CD1c-positive myeloid dendritic cell (primary cell): ENCODE measurements at regions not wholly inside any gene's neighbourhood (a gene's known extent, or its start where the extent isn't known, plus 50 kb on each side); places are given as distances from the start of the nearest gene placed in this dataset.

Source experiments
- DNase-seq: peaks from one replicate; pipeline ENCODE4 v3.0.0-alpha.2; 2016; ENCODE audit errors: extremely low spot score

DNA sequence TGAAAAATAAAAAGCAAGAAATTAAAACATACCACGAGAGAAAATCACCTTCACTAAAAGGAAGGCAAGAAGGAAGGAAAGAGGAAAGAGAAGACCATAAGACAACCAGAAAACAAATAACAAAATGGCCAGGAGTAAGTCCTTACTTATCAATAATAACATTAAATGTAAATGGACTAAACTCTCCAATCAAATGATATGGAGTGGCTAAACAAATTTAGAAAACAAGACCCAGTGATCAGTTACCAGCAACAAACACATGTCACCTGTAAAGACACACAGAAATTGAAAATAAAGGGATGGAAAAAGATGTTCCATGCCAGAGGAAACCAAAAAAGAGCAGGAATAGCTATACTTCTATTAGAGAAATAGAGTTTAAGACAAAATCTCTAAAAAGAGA is 85.0 kb upstream of the SLC38A4 start:
- no peak for DNase-seq

DNA sequence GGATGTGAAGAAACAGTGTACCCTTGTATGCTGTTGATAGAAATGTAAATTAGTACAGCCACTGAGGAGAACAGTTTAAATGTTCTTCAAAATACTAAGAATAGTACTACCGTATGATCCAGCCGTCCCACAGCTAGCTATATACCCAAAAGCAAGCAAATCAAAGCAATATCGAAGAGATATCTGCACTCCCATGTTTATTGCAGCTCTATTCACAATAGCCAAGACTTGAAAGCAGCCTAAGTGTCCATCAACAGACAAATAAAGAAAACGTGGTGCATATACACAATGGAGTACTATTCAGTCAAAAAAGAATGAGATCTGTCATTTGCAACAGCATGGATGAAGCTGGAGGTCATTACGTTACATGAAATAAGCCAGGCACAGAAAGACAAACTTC is 88.5 kb upstream of the SLC38A4 start:
- DNase-seq = no peak

DNA sequence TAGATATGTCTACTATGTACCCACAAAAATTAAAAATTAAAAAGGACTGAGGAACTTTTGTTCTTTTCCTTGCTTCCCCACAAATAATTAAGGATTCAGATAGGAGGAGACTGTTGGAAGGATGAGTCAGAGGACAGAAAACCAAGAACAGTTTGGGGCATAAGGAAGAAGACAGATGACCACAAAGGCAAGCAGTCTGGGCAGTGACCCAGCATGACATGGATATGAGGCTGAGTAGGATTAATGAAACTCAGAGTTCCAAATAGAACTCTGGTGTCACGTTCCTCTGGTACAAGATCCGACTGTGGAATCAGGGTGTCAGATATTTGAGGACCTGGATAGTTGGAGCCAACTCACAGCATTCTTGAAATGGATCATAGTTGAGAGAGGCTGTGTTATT is 89.3 kb upstream of the SLC38A4 start:
- no peak for DNase-seq

DNA sequence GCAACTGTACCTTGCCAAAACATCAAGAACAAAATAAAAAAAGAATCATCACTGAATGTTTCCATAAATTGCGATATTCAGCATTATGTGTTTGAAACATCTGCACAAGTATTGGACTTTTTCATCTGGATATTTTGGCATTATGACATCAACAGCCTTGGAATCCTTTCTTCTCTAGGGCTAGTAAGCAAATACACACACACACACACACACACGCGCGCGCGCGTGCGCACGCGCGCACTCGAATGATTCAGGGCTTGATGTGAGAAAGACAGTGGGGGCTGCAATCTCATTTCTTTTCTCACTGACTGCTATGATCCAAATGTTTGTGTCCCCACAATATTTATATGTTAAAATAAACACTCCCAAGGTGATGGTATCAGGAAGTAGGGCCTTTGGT is 90.0 kb upstream of the SLC38A4 start:
- no peak for DNase-seq

DNA sequence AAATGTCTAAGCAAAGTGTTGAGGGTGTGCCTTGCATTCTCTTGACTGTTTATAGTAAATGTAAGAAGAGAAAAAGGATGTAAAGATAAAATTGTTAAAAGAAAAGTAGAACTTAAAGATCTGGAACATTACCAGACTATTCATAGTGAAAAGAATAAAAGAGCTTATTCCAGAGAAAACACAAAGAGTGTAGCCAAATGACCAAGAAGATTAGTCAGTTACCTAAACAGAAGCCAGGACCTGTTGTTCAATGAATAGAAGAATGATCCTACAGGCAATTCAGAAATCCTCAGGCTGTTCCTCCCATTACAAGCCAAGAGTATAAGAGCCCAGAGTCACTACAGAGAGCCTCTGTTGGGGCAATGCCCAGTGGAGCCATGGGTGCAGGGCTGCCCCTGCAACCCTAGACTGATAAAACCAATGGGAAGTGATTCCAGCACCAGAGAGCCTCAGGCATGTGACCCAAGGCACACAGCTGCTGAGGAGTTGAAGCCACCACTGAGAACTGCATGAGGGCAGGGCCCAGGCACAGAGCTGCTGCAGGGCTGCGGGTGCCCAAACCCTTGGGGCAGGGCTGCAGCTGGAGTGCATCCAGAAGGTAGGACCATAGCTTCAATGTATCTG is 91.1 kb upstream of the SLC38A4 start:
- no peak for DNase-seq

DNA sequence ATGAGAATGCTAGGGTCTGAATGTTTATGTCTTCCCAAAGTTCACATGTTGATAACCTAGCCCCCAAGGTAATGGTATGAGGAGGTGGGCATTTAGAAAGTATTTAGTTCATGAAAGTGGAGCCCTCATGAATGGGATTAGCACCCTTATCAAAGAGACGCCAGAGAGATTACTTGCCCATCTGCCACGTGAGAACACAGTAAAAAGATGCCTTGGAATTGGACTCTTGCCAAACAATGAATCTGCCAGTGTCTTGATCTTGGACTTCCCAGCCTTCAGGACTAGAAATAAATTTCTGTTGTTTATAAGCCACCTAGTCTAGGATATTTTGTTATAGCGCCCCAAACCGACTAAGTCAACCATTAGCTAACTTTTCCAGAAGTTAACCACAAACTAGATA is 92.0 kb upstream of the SLC38A4 start:
- DNase-seq = no peak

DNA sequence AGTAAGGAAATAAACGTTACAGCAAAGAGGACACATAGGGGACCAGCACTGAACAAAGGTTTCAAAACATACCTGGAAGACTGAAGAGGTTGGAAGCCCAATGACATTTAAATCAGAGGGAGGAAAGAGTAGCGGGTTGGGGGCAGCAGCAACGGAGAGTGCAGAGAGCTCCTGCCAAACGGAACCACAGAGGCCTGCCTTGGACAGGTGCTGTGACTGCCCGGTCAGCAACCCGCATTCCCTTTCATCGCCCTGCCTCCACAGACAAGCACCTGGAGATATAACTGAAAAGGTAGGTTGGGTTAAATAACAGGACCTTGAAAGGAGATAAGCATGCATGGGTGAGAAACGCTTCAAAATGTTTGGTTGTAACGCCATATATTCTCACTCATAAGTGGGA is 92.8 kb upstream of the SLC38A4 start:
- no peak for DNase-seq

DNA sequence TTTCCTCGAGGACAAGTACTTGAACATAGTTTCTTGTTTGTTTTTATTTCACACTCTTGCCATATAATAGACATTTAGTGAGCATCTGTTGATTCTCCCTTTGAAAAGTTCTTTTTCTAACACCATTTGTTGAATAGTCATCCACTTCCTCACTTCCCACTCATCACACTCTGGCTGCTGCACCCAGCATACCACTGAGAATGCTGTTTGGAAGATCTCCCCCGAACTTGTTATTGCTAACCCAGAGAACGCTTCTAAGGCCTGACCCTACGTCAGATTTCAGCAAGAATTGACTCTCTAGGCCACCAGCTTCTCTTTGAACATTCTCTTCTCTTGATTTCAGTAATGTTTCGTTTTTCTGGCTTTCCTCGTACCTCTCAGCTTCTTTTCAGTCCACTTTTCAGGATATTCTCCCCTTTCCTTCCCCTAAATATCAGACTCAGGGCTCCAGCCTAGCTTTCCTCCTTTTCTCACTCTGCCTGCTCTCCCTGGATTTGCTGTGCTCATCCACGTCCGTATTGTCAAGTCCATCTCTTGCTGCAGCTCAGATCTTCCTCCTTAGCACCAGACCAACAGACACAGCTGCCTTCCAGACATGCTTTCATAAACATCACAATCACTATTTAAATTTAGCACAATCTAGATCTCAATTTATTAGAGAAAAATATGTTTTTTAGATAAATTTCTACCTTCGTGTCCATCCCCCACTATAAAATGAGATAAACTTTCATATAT is 94.0 kb upstream of the SLC38A4 start:
- no peak for DNase-seq

DNA sequence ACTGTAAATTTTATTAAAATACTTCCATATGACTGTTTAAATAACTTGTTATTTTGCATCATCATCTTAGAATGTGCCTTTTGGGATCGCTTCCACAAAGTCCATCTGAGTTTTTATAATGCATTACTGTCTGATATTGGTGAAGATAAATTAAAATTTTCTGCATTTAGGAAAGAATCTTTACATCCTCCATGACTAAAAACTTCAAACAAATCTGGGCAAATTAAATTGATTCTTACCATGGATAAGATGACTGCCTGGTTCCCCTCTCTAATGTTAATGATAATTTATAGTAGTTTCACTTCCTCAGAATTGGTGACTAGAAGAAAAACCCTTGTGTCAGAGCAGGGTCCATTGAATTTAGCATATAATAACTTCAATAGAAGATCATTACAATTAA is 94.7 kb upstream of the SLC38A4 start:
- DNase-seq = peak; percentile 25

DNA sequence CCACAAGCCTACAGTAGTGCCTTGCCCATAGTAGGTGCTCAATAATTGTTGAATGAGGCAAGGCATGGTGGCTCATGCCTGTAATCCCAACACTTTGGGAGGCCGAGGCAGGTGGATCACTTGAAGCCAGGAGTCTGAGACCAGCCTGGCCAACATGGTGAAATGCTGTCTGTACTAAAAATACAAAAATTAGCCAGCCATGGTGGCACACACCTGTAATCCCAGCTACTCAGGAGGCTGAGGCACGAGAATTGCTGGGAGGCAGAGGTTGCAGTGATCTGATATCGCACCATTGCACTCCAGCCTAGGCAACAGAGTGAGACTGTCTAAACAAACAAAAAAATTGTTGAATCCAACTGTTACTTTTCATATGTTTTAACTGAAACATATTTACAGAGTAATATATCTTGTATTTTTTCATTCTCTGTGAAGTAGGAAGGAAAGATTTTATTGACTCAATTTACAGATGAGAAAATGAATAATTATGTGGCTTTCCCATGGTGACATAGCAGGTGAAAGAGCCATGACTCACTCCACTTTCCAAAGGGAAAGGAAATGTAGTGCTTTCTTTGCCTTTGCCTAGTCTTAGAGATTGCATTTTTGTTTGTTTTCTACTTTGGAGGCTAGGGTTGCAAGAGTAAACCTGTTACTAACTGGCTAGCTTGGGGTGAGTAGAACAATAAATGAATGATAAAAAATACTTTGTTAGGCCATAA is 95.4 kb upstream of the SLC38A4 start:
- no peak for DNase-seq

DNA sequence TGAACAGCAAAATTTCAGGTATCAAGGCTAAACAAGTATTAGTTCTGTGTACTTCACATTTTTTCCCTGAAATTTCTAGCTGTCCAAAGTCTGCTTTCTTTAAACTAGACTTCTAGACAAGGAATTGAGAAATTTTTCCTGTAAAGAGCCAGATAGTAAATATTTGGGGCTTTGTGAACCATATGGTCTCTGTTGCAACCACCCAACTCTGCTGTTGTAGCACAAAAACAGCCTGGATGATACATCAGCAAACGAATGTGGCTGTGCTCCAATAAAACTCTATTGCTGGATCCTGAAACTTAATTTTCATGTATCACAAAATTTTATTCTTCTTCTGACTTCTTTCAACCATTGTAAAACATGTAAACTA is 96.0 kb upstream of the SLC38A4 start:
- no peak for DNase-seq

DNA sequence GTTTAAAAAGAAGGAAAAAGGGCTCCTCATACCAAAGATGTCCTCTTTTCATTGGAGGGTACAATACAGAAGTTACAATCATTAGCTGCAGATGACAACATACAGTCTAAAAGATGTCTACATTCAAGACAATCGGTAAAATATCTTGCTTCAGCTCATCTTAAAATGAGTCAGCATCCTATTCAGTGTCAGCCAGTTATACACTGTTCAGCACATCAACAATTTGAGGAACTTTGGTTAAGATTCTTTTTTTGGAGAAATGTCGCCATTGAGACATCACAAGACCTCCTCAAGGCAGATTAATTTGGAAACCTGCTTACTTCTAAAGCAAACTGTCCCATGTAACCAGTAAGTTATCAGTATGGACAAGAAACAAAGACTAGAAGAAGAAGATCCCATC is 100.7 kb upstream of the SLC38A4 start:
- DNase-seq = peak; percentile 84

DNA sequence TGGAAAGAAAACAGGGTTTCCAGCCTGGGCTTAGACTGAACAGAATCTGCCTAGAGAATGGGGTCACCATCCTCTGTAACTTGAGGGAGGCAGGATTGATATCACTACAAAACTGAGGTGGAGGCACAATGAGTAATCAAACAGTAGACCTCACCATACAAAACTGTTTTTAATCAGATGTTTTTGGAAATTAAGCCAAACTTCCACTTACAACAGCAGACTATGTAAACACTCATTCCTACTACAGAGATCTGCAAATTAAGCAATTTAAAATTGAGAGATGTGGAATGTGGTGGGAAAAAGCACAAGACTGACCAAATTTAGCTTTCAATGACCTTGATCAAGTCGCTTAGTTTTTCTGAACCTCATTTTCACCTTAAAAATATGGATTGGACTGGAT is 104.3 kb upstream of the SLC38A4 start:
- no peak for DNase-seq

DNA sequence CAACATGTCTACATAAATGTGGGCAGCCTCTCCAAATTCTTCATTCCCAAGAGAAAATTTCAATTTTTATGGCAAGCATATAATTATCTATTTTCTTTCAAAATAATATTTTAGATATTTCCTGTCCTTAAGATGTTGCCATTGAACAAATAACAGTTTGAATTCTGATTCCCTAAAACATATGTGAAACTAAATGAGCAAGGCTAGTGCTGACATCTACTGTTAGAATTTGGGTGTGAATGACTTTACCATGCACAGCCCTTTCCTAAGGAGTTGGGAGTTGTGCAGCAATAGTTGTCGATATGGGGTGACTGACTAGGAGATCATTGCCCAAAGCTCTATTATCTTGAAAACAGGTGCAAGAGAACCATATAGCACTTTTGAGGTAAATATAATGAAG is 108.2 kb upstream of the SLC38A4 start:
- DNase-seq = peak; percentile 35

DNA sequence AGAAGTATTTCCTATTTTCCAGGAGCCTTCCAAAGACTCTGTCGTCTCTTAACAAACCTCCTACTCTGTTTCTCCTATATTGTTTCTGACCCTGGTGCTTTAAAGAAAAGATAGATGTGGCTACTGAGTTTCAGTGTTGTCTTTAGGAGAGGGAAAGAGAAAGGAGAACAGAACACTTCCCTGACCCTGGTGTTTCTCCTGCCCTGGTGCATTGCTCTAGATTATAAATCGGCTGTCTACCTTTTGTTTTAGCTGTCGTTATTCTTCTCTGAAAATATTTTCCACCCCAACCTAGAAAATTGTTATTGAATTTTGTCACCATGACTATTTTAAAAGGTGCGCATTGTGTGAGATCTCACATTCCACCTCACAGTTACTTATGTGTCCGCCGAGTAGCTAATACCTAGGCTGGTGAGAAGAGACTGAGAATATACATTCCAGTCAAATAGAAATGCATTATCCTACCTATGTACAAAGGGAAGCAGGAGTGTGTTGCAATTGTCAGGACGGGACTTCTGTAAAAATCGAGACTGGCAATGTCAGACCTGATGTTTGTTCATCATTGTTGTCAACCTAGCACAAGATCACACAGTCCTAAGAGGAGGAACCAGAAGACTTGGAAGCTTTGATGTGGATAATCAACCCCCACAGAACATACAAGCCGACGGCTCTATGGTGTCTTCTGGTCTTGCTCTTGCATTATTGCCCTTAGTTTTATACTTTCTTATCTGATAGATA is 108.7 kb upstream of the SLC38A4 start:
- DNase-seq = no peak

DNA sequence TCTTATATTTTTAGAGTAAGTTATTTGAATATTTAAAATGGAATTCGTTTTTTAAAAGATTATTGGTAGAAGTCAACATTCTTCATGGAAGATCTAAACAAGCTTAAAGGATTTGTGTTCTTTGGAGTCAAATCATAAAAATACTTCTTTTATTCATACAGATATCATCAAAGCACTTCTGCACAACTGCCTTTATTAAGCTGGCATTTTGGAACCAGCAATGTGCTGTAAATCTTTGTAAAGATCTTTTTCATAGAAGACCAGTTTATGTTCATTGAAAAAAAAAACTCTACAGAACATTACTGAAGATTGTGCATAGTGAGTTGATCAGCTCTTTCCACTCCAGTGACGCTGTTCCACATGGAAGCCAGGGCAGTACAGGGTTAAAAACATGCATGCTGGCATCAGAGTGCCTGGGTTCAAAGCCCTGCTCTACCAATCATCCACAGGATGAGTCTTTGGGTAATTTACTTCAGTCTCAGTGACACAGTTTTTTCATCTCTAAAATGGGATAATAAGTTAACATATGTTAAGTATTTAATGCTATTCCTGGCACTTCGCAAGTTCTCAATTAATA is 109.6 kb upstream of the SLC38A4 start:
- no peak for DNase-seq

DNA sequence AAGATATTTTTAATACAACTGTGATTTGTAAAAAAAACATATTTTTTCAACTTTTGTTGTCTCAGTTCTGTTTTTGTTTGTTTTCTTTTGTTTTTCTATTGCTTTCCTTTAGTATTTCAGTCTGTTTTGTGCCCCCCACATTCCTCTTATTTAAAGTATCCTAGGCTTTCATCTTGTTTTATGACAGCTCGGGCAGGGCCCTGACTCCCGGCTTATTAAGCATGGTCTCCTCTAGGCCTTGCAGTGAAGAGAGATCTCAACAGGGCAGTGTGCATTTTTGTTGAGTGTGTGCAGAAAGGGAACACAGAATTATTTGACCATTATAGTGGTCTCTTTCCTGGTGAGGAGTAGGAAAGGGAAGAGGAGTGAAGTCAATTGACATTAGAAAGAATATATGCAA is 110.2 kb upstream of the SLC38A4 start:
- no peak for DNase-seq

DNA sequence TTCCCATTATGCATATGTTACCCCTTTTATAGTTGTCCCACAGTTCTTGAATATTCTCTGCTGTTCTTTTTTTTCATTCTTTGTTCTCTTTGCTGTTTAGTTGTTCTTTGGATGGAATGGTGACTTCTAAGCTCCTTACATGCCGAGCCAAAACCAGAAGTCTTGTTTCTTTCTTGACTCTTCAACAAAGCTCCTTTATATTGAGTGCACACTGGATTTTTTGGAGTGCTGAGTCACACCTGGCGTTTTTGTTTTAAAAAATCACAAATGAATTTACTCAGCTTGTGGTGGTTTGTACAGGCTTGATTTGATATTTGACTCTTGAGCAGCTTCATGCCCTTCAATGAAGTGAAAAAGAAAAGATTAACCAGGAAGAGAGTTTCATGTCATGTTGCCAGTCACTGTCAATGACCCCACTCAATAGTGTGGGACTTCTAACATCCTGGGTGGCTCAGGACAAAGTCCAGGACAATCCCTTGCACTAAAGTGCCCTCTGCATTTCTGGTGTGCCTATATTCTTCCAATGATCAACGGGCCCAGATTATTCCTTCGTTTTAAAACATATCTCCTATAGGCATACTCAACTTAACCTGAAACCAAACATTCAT is 112.4 kb upstream of the SLC38A4 start:
- DNase-seq = no peak

DNA sequence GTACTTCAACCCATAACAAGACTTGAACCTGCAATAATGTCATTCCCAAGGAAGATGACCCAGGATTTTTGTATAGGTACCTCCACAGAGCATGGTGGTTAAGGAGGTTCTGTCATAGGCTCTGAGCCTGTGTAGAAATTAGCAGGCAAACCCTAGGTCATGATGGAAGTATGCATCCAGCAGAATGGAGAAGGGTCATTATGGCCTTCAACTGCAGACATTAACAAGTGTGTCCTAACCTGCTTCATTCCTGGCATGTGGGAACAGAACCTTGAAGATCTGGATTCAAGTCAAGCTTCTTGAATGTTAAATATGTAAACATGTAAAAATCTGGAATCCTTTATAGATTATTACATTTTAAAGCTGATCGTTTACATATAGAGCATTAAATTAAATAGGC is 116.2 kb upstream of the SLC38A4 start:
- DNase-seq = no peak

DNA sequence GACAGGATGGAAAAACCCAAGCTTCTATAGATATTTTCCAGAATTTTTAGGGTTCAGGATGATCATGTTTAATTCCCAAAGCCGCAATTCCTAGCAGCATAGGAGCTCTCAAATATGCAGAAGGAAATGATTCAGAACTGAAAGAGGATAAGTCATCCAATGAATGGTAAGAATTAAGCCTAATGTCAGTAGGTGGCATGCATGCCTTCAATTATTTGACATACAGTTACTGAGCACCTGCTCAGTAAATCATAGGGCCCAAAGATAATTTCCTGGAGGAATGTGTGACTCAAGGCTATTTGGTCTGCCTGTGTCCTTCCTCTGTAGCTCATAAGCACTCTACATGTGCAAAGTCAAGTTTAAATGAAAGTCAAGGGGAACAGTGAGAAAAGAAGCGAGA is 116.8 kb upstream of the SLC38A4 start:
- DNase-seq = no peak

DNA sequence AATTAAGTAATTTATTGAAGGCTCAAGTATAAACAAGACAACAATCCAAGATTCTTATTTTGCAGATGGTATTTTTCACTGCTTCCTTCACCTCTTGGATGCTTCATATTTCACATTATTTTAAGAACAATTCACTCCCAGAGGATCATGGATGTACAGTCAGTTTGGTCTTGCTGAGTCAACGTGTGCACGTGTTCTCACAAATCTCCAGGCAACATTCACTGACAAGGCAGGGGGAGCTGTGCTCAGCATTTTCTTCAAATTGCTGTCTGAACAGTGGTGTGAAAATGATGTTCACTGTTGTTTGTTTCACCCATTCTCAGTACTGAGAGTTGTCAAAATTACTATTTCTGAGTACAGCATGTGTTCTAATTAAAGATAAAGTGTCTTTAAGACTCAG is 118.3 kb upstream of the SLC38A4 start:
- no peak for DNase-seq

DNA sequence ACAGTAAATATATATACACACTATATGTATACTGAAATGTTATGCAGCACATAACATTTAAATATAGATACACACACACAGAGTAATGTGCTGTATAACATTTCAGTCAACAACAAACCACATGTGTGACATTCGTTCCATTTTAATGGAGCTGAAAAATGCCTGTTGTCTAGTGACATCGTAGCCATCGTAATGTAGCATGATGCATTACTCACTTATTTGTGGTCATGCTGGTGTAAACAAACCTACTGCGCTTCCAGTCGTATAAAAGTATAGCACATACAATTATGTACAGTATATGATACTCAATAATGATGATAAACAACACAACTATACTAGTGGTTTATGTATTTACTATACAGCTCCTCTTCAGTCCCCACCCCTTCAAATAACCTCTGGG is 119.0 kb upstream of the SLC38A4 start:
- DNase-seq = no peak
